A549 (cell line): ENCODE measurements at regions not wholly inside any gene's neighbourhood (a gene's known extent, or its start where the extent isn't known, plus 50 kb on each side); places are given as distances from the start of the nearest gene placed in this dataset.

Source experiments
- ATAC-seq, 2 experiments: fragments of 200-7000 bp in 1 of 2; fragments of >200 bp in 1 of 2; cut with Nextera tagmentation in 1 of 2; cut with Tn5 transposase in 1 of 2; 3 replicates each; pipeline versions ENCODE4 v1.8.0 to v1.9.1; 2018 to 2020; ENCODE audit warnings: mild to moderate bottlenecking in 1 of 2, moderate library complexity in 1 of 2
- CTCF ChIA-PET: fragments of 300-600 bp; sonication (Branson Sonifier 250); formaldehyde crosslinking; extraction: SDS; loops from one replicate; lab custom pipeline; 2021; ENCODE audit warnings: antibody characterized with exemption, inconsistent platforms; lab: Yijun Ruan, JAX
- POLR2A ChIA-PET: fragments of 350-600 bp; formaldehyde crosslinking; extraction: SDS; loops from one replicate; lab custom pipeline; 2021; ENCODE audit warnings: antibody characterized with exemption, inconsistent platforms; lab: Yijun Ruan, JAX
- DNase-seq, 2 experiments: peaks; one replicate each; pipeline versions ENCODE4 v3.0.0 to v3.0.0-alpha.2; 2011 to 2016; ENCODE audit warnings: low read depth in 1 of 2, low spot score in 1 of 2
- FAIRE-seq: peaks from 2 replicates; lab custom pipeline; 2011; peaks lifted over from hg19 to GRCh38; lab: Jason Lieb, UNC
- H3K27ac ChIP-seq, 2 experiments: fragments of >200 bp; sonication (Bioruptor Twin); formaldehyde crosslinking; 3 replicates each; pipeline ENCODE4 v1.5.1; 2016 to 2017
- H3K4me1 ChIP-seq: fragments of >200 bp; sonication (Bioruptor Twin); formaldehyde crosslinking; 3 replicates; pipeline ENCODE4 v1.6.1; 2016
- H3K4me2 ChIP-seq: fragments of >200 bp; sonication (Bioruptor Twin); formaldehyde crosslinking; 3 replicates; pipeline ENCODE4 v1.6.1; 2016
- H3K4me3 ChIP-seq: fragments of >200 bp; sonication (Bioruptor Twin); formaldehyde crosslinking; 3 replicates; pipeline ENCODE4 v1.5.1; 2016
- H3K9me3 ChIP-seq: fragments of >200 bp; sonication (Bioruptor Twin); formaldehyde crosslinking; 3 replicates; pipeline ENCODE4 v1.6.1; 2016
- ATOH8 ChIP-seq: fragments of 250-450 bp; sonication (Bioruptor Pico); IDR thresholded peaks from 2 replicates; pipeline ENCODE4 v1.5.0; 2020; ENCODE audit warnings: low read depth, mild to moderate bottlenecking, moderate library complexity
- CBX8 ChIP-seq: fragments of 200-600 bp; sonication (generic); IDR thresholded peaks from 2 replicates; pipeline ENCODE4 v1.6.1; 2016
- CHD4 ChIP-seq: fragments of 200-600 bp; sonication (generic); IDR thresholded peaks from 2 replicates; pipeline ENCODE4 v1.6.1; 2016; ENCODE audit warnings: antibody characterized with exemption, mild to moderate bottlenecking, borderline replicate concordance
- HEYL ChIP-seq: fragments of 250-450 bp; sonication (Bioruptor Pico); IDR thresholded peaks from 2 replicates; pipeline ENCODE4 v1.8.0; 2021; ENCODE audit warnings: mild to moderate bottlenecking, moderate library complexity
- NR3C1 ChIP-seq: fragments of >200 bp; sonication (Bioruptor Twin); formaldehyde crosslinking; IDR thresholded peaks from 3 replicates; pipeline ENCODE4 v1.6.1; 2017
- RARB ChIP-seq: fragments of 250-450 bp; sonication (Bioruptor Pico); IDR thresholded peaks from 2 replicates; pipeline ENCODE4 v1.8.0; 2021; ENCODE audit warnings: mild to moderate bottlenecking, moderate library complexity
- RFX5 ChIP-seq: fragments of 450-650 bp; IDR thresholded peaks from 2 replicates; pipeline ENCODE4 v1.7.1; 2014; ENCODE audit warnings: antibody characterized with exemption, mild to moderate bottlenecking, moderate library complexity
- SREBF2 ChIP-seq: fragments of 450-650 bp; IDR thresholded peaks from 2 replicates; pipeline ENCODE4 v1.6.1; 2014; ENCODE audit warnings: mild to moderate bottlenecking, moderate library complexity
- TP53 ChIP-seq: fragments of 250-450 bp; sonication (Bioruptor Pico); IDR thresholded peaks from 2 replicates; pipeline ENCODE4 v1.5.0; 2021; ENCODE audit warnings: mild to moderate bottlenecking, moderate library complexity
- ZNF302 ChIP-seq: fragments of 250-450 bp; sonication (Bioruptor Pico); IDR thresholded peaks from 2 replicates; pipeline ENCODE4 v1.9.0; 2021; ENCODE audit warnings: inconsistent platforms, mild to moderate bottlenecking, moderate library complexity
- WGBS: methylation state at CpG from one replicate; pipeline ENCODE4 v1.1.6; 2017; ENCODE audit errors: missing lambda C conversion rate; 5-methylcytosine and 5-hydroxymethylcytosine counted together
- TF ChIP-seq, protein P1 (sequence below): fragments of 450-650 bp; IDR thresholded peaks from 2 replicates; pipeline ENCODE4 v1.6.1; 2014; ENCODE audit warnings: antibody characterized with exemption
- TF ChIP-seq, protein P2 (sequence below): IDR thresholded peaks from 2 replicates; pipeline ENCODE4 v1.6.1; 2012; ENCODE audit warnings: low read depth, borderline replicate concordance

DNA sequence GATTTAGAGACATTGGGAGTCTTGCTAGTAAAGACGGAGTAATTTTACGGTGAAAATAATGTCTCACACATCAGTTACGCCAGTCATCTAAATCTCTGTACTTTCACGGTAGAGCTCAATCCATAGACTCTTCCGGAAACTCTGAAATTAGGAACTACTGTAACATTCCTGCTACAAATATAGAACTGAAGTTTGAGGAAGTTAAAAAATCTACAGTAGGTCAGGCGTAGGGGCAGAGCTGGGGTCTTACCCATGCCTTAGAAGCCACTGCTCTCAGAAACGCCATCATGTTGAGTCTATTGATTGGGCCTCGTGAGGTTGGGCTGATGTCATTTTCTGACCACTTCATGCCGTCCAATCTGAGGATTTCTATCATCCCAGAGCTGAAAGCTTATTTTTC lies 1029.8 kb upstream of the TMEM132C start:
- Histone ChIP-seq H3K4me1 (no peaks in the 10 kb centered on the region), H3K27ac (no peak overlapping the region), H3K9me3 (no peaks in the 10 kb centered on the region), H3K4me3 (no peak overlapping the region), H3K4me2 (no peak overlapping the region)
- POLR2A ChIA-PET = no interaction called here
- TF ChIP-seq ZNF302 (CRISPR knock-in tag) (no peak), CBX8 (no peak), ATOH8 (CRISPR knock-in tag) (no peak), RARB (CRISPR knock-in tag) (no peak)
- FAIRE-seq (no peak), ATAC-seq (no peak), DNase-seq (no peak)
- CTCF ChIA-PET = no interaction called here
- 70% methylated on average over 9 of the region's 9 CpGs for WGBS

DNA sequence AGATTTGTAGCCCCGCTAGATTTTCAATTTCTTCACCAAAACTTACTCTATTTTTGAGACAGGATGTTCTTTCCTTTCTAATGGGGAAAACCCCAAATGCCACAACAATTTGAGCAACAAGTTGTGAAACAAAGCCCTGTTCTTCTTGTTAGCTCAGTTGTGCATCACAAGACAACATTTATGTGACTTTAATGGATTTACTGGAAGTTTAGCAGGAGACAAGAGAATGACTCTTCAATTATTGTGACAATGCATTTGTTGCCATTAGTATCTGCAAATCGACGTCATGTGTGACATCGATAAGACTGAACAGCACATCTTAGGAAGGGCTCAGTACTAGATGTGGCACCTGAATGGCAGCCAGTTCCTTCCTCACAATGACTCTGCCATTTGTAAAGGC lies 1028.9 kb upstream of the TMEM132C start:
- CTCF ChIA-PET = no interaction called here
- Histone ChIP-seq H3K4me2 (no peak overlapping the region), H3K9me3 (no peaks in the 10 kb centered on the region), H3K4me1 (no peaks in the 10 kb centered on the region), H3K27ac (no peak overlapping the region), H3K4me3 (no peak overlapping the region)
- DNase-seq (no peak), ATAC-seq (no peak), FAIRE-seq (no peak)
- 83% methylated on average over 4 of the region's 4 CpGs for WGBS
- POLR2A ChIA-PET = no interaction called here
- no peak for TF ChIP-seq CHD4
- TF ChIP-seq, protein P1, sequence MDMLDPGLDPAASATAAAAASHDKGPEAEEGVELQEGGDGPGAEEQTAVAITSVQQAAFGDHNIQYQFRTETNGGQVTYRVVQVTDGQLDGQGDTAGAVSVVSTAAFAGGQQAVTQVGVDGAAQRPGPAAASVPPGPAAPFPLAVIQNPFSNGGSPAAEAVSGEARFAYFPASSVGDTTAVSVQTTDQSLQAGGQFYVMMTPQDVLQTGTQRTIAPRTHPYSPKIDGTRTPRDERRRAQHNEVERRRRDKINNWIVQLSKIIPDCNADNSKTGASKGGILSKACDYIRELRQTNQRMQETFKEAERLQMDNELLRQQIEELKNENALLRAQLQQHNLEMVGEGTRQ = no peak
- TF ChIP-seq HEYL (CRISPR knock-in tag) = no peak
- TF ChIP-seq TP53 (CRISPR knock-in tag) = no peak

DNA sequence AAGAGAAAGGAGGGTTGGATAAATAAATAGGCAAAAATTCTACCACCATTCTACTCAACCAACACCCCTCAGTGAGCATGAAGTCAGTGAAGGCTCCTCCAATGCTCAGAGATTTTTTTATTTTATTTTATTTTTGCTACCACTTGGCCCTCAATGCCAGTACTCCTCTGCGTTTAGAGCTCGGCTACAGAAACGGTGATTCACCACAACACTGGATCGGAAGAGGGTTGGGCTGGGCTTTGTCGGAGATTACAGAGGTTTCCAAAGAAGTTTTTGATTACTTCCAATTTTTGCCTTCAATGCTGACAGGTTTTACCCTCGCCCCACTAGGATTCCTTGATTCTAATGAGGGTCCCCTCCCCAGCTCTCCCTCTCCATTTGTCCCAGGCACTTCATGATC lies 1027.2 kb upstream of the TMEM132C start:
- POLR2A ChIA-PET = no interaction called here
- FAIRE-seq = no peak
- WGBS = 59% methylated on average over 6 of the region's 6 CpGs
- DNase-seq = no peak
- TF ChIP-seq, protein P2, sequence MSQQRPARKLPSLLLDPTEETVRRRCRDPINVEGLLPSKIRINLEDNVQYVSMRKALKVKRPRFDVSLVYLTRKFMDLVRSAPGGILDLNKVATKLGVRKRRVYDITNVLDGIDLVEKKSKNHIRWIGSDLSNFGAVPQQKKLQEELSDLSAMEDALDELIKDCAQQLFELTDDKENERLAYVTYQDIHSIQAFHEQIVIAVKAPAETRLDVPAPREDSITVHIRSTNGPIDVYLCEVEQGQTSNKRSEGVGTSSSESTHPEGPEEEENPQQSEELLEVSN = no peak
- TF ChIP-seq NR3C1 (no peak), CBX8 (no peak), RFX5 (no peak)
- TF ChIP-seq, all 56 proteins: peak for 0
- no peaks in the 10 kb centered on the region for H3K9me3 ChIP-seq
- no peak overlapping the region for H3K27ac ChIP-seq
- CTCF ChIA-PET = interaction anchor here (0.8 to 1.3 kb wide), 3 partner anchors 10 to 131 kb away, joined by 3 to 4 read pairs (median 3); no protein-coding TSS in a partner anchor
- no peak for ATAC-seq
- H3K4me1 ChIP-seq = no peaks in the 10 kb centered on the region
- H3K4me3 ChIP-seq = no peak overlapping the region
- H3K4me2 ChIP-seq = no peak overlapping the region

GRCh38 chr12:127240249-127240929 lies 1026.6 kb upstream of the TMEM132C start:
- ChIA-PET CTCF (interaction anchor here (1.0 to 1.6 kb wide), 3 partner anchors 9 to 131 kb away, joined by 3 to 5 read pairs (median 4); no protein-coding TSS in a partner anchor), POLR2A (interaction anchor here (0.5 kb wide), 1 partner anchor 15 kb away, joined by 3 read pairs; no protein-coding TSS in a partner anchor)
- Histone ChIP-seq H3K4me2 (no peak overlapping the region), H3K4me3 (no peak overlapping the region), H3K9me3 (no peaks in the 10 kb centered on the region), H3K27ac (no peak overlapping the region), H3K4me1 (no peaks in the 10 kb centered on the region)
- no peak for ATAC-seq
- FAIRE-seq = no peak
- TF ChIP-seq HEYL (CRISPR knock-in tag) = no peak
- no peak for TF ChIP-seq NR3C1
- no peak for TF ChIP-seq CBX8
- no peak for TF ChIP-seq CHD4
- TF ChIP-seq SREBF2 = no peak
- 35% methylated on average over 6 of the region's 6 CpGs for WGBS
- no peak for DNase-seq
